Mesodermal cell (in vitro differentiated cells): ENCODE measurements at regions not wholly inside any gene's neighbourhood (a gene's known extent, or its start where the extent isn't known, plus 50 kb on each side); places are given as distances from the start of the nearest gene placed in this dataset.
A peak's percentile ranks its signal among the peaks of the same experiment; 100 is the strongest.
"Not testable (repeated sequence)": the region's sequence is repeated elsewhere in the genome, so short reads cannot be mapped to it uniquely, and the experiment has no call there.

Experiments
- H3K27ac ChIP-seq: 2 replicates; pipeline ENCODE4 v1.7.0; 2013; ENCODE audit warnings: mild to moderate bottlenecking, low read depth, low read length, moderate library complexity; ENCODE audit not compliant: severe bottlenecking
- H3K36me3 ChIP-seq: 2 replicates; pipeline ENCODE4 v1.7.1; 2013; ENCODE audit warnings: mild to moderate bottlenecking, low read length, moderate library complexity; ENCODE audit not compliant: control insufficient read depth, insufficient read depth
- H3K4me1 ChIP-seq: one replicate; pipeline ENCODE4 v1.7.1; 2013; ENCODE audit warnings: mild to moderate bottlenecking, low read length; ENCODE audit not compliant: insufficient read depth, control insufficient read depth, poor library complexity, severe bottlenecking
- H3K4me3 ChIP-seq: 2 replicates; pipeline ENCODE4 v1.7.0; 2013; ENCODE audit warnings: low read length, control low read depth, mild to moderate bottlenecking; ENCODE audit not compliant: insufficient read depth, poor library complexity, severe bottlenecking; ENCODE audit errors: extremely low read depth
- H3K9me3 ChIP-seq: 2 replicates; pipeline ENCODE4 v1.7.1; 2013; ENCODE audit warnings: mild to moderate bottlenecking, low read length, moderate library complexity; ENCODE audit not compliant: control insufficient read depth
- WGBS, 2 experiments: methylation state at CpG; one replicate each; pipeline ENCODE4 v1.1.5; 2013; ENCODE audit warnings: missing lambda C conversion rate in 2 of 2; ENCODE audit not compliant: insufficient coverage in 2 of 2; 5-methylcytosine and 5-hydroxymethylcytosine counted together

DNA sequence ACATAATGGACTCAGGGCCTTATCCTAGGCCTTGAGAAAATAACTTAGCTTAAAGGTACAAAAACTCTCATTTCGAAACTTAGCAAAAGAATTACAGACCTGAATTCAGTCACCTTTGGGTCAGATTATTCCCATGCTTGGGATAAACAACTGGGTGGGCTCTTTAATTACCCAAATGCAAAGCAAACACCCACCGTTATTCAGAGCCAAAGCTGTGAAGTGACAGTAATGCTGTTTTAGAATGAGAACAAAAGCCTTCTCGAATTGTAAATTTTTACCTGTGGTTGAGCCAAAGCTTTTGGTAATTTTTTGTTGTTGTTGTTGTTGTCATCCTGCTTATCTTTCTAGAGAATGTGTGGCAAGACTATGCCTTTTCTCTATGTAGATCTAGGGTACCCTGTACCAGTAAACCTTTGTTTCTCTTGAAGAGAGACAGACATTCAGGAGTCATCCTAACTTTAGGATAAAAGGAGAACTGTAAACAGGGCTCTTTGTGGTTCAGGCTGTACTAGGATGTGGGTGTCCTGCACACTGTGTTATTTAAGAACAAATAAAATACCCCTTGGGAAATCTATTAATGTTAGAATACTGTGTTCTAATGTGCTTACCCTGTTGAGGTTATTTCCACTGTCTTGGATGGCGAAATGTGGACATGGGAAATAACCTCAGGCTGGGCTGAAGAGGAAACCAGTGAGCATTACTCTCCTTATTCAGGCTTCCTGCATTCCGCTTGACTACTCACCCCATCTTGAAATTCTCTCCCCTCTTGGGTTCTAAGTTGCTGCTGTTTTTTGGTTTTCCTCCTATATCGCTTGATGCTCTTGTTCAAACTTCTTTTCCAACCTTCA, 480.7 kb downstream of the CD83 start:
- peaks cover 3% of the 10 kb centered on the region for H3K9me3 ChIP-seq
- WGBS, 2 experiments = 50 to 52% methylated on average over 4 to 6 of the region's 6 CpGs
- no peak overlapping the region for H3K4me3 ChIP-seq
- H3K36me3 ChIP-seq = no peaks in the 10 kb centered on the region
- no peak overlapping the region for H3K27ac ChIP-seq
- H3K4me1 ChIP-seq = no peaks in the 10 kb centered on the region

DNA sequence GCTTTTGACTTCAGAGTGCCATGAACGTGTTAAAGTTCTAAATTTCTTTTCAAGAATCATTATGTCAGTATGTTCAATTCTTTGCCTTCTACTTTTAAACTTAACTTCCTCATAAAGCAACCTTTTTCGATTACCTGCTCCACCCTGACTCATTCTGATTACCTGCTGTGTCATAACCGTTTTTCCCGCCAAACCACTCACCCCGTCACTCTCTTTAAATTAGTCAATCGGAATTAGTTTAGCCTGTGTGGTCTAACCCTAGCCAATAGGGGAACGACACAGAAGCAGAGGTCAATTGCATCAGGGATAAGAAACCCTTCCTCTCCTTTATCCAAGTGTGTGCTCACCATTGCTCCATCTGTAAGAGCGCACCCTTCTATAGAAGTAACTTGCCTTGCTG, 482.7 kb downstream of the CD83 start:
- H3K4me3 ChIP-seq, H3K4me1 ChIP-seq, H3K9me3 ChIP-seq, H3K36me3 ChIP-seq, H3K27ac ChIP-seq: not testable (repeated sequence)
- WGBS, 2 experiments = 90 to 95% methylated on average over 2 to 6 of the region's 8 CpGs

DNA sequence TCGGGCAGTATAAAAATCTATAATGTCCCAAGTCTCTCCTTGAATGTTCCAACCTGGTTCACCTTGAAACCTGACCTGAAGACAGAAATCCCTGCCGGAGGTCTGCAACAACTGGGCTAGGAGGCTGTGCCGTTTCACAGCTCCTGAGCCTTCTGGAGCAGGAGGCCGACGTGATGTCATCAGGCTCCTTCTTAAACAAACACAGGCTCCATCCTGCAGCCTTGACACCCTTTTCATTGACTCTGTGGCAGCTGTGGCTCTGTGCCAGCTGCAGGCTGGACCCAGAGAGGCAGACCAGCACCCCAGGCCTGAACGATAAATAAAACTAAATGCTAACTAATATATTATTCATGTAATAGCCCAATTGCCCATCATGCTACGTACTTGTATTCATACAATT, 483.9 kb downstream of the CD83 start:
- Histone ChIP-seq H3K4me1 (no peaks in the 10 kb centered on the region), H3K27ac (no peak overlapping the region), H3K9me3 (peaks cover 3% of the 10 kb centered on the region), H3K4me3 (no peak overlapping the region), H3K36me3 (no peaks in the 10 kb centered on the region)
- WGBS, 2 experiments = 87 to 90% methylated on average over 3 to 5 of the region's 7 CpGs

DNA sequence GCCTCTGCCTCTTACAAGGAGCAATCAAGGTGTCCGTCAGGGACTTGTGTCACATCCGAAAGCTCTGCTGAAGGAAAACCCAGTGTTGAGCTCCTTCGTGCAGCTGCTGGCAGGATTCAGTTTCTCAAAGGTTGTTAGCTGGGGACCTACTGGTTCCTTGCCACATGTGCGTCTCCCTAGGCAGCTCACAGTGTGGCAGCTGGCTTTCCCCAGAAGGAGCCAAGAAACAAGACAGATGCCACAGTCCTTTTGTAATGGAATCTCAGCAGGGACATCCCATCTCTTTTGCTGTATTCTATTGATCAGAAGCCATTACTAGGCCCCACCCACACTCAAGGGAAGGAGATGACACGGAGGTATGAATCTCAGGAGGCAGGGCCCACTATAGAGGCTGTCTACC, 488.8 kb downstream of the CD83 start:
- WGBS, 2 experiments = 88 to 91% methylated on average over 4 of the region's 5 CpGs
- no peaks in the 10 kb centered on the region for H3K36me3 ChIP-seq
- H3K9me3 ChIP-seq = no peaks in the 10 kb centered on the region
- no peak overlapping the region for H3K4me3 ChIP-seq
- no peaks in the 10 kb centered on the region for H3K4me1 ChIP-seq
- H3K27ac ChIP-seq = no peak overlapping the region

DNA sequence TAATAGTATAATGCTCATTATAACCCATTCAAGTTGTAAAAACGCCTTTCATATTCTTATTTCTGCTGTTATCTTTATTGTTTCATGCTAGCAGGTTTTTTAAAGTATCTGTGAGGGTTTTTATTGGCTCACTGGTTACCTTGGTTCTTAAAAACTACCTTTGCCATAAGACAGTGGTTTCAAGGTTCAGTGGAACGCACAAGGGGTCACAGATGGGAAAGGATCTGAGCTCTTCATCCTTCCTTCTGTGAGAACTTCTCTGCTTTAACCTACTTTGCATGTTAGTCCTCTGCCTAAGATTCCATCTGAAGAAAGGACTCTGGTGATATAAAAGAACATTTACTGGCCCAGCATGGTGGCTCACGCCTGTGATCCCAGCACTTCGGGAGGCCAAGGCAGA, 492.6 kb downstream of the CD83 start:
- no peaks in the 10 kb centered on the region for H3K36me3 ChIP-seq
- H3K9me3 ChIP-seq = no peaks in the 10 kb centered on the region
- WGBS, 2 experiments = 88 to 93% methylated on average over 3 of the region's 4 CpGs
- H3K27ac ChIP-seq = no peak overlapping the region
- H3K4me1 ChIP-seq = peaks cover 8% of the 10 kb centered on the region
- H3K4me3 ChIP-seq = no peak overlapping the region

DNA sequence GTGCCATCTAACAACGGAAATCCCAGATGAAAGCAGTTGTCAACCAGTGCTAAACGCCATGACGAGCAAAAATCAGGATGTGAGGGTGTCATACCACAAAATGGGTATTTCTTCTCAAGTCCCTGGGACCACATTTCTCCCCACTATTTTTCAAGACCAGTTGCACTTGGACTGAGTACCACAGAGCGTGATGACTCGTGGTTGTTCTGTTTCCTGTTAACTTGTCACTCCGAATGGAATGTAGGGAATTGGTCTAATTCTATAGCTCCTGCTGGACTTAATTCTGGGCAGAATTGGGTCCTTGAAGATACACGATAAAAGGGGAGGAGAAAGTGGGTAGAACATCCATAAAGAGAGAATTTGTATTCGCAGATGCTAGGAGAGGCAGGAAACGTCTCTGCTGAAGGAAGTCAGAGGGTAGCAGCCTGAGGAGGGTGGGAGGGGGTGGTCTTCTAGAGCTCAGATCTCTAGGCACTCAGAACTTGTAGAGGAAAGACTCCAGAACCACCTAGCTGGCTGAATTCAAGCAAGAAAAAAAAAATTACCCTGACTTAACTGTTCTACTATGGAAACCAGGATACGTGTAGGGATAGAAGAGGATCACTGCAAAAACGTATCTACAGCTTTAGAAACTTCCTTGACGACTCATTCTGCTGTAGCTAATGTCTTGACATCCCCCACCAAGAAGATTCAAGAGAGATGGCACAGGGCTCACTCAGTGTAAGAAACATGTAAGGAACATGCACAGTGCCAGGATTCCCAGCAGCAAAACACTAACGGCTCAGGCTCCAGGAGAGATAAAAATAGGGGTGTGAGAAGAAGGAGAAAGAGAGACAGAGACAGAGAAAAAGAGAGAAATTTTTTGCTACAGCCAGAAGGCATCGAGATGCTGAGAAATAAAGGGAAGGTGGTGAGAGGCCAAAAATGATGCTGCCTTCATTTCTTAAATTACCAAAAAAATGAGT, 494.7 kb downstream of the CD83 start:
- H3K36me3 ChIP-seq = no peaks in the 10 kb centered on the region
- H3K4me1 ChIP-seq = peaks cover 8% of the 10 kb centered on the region
- H3K27ac ChIP-seq = peak overlapping the region; percentile 38
- WGBS, 2 experiments = 80 to 93% methylated on average over 10 of the region's 14 CpGs
- H3K9me3 ChIP-seq = peaks cover 8% of the 10 kb centered on the region
- H3K4me3 ChIP-seq = no peak overlapping the region

DNA sequence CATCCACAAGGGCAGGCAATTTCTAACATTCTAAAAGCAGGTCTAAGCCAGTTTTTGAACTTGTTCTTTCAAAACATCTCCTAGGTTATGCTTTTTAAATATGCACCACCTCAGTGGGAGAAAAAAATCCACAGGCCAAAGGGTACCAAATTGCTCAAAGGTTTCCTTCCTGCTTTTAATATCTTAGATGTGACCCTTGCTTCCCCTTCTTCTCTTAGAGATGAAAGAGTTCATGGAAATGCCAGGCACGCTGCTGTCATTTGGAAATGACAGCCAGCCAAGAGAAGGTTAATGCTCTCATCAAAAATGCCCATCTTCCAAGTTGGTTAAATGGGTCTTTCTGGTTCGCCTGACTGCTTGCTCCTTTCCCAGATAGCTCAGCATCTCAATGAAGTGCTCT, 497.1 kb downstream of the CD83 start:
- Histone ChIP-seq H3K4me1 (peaks cover 8% of the 10 kb centered on the region), H3K4me3 (no peak overlapping the region), H3K9me3 (peaks cover 8% of the 10 kb centered on the region), H3K27ac (no peak overlapping the region), H3K36me3 (no peaks in the 10 kb centered on the region)
- 95 to 100% methylated on average over 2 of the region's 2 CpGs for WGBS, 2 experiments

DNA sequence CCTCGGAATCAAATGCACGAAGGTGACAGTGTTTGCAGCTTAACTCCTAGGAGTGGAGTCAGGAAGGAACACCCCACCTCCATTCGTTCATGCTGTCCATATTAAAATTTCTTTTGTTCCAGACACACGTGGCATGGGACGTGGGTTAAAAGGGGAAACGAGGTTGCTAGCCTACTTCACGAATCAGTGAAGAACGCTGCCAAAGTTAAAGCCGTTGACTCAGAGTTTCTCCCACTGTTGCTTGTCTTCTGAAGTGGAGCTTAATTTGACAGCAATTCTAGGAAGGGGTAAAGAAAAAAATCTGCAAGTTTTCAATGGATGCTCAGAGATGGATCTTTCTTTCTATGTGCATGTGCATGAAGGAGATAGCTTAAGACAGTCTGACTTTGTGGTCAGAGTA, 499.1 kb downstream of the CD83 start:
- Histone ChIP-seq H3K36me3 (no peaks in the 10 kb centered on the region), H3K4me1 (peaks cover 13% of the 10 kb centered on the region), H3K9me3 (peaks cover 8% of the 10 kb centered on the region), H3K4me3 (no peak overlapping the region), H3K27ac (no peak overlapping the region)
- 91 to 93% methylated on average over 7 to 9 of the region's 9 CpGs for WGBS, 2 experiments

DNA sequence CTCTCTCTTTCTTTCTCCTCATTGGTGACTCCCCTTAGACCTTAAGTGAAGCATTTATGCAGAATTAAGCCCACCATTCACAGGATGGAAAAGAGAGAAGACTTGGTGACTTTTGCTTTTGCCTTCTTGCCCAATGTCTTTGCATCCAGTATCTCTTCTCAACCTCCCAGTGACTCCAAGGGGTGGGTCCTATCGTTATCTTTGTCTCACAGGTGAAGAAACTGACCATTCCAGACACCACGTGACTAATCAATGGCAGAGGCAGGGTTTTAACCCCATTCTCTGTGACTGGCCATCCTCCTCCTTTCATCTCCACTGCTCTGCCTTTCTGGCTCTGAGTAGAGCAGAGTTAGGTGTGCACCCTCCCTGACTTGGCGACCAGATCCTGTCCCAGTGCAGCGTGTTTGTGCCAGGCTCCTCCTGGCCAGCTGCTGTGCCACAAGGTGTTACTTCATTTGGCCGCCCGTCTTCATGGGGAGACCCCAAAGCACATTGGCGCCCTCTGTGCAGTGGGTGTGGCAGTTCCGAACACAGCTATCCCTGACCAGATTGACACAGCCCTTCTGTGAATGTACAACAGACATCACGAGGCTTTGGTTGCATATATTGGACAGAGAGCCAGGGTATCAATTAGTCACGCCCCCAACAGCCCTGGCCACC, 501.3 kb downstream of the CD83 start:
- Histone ChIP-seq H3K27ac (no peak overlapping the region), H3K36me3 (no peaks in the 10 kb centered on the region), H3K9me3 (peaks cover 8% of the 10 kb centered on the region), H3K4me1 (peaks cover 6% of the 10 kb centered on the region), H3K4me3 (no peak overlapping the region)
- 94 to 95% methylated on average over 10 of the region's 10 CpGs for WGBS, 2 experiments

DNA sequence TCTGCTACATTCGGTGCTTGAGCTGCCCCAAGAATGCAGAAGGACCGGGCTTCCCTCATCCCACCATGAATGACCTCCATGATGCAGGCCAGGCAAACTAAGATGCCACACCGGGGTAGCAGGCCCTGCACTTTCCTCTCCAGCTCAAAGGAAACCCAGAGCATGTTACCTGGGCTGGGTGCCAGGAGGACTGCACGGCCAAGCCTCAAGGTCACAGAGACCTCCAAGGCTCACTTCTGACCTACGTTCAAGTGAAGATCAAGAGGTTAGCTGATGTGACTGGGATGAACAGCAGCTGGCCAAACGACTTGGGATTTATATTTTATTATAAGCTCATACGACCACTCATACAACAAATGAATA, 501.8 kb downstream of the CD83 start:
- Histone ChIP-seq H3K4me3 (no peak overlapping the region), H3K9me3 (peaks cover 8% of the 10 kb centered on the region), H3K36me3 (no peaks in the 10 kb centered on the region), H3K27ac (no peak overlapping the region), H3K4me1 (peaks cover 6% of the 10 kb centered on the region)
- WGBS, 2 experiments = 91 to 93% methylated on average over 4 to 5 of the region's 7 CpGs
